NCI-H1417 (cell line): ENCODE measurements at regions not wholly inside any gene's neighbourhood (a gene's known extent, or its start where the extent isn't known, plus 50 kb on each side); places are given as distances from the start of the nearest gene placed in this dataset.

Experiments used
- DNase-seq, 3 experiments: peaks; one replicate each; lab custom pipeline; 2025; lab: John Stamatoyannopoulos, UW

DNA sequence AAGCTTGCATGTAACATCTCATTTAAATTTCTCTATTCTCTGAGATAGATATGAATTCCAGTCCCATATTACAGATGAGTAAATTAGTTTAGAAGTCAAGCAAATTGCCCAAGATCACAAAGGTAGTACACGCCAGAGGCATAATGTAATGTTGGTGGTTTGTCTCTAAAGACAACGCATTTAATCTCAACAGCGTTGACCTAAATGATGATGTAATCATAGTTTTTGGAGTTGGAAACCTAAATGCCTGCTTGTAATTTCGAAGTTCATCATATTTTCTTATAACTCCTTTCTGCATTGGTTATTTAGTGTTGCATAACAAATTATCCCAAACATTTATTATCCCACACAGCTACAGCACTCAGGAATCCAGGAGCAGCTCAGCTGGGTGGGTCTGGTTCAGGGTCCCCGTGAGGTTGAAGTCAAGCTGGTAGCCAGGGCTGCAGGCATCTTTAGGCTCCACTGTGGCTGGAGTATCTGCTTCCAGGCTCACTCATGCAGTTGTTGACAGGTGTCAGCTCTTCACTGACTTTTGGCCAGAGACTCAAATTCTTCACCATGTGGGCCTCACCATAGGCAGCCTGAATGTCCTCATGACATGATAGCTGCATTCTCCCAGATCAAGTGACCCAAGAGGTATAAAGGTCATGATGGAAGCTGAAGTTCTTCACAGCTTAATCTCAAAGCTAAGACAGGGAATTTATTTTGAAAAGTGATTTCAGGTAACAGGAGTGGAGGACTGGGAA is 122.0 kb upstream of the SPTLC3 start:
- no peak for DNase-seq

DNA sequence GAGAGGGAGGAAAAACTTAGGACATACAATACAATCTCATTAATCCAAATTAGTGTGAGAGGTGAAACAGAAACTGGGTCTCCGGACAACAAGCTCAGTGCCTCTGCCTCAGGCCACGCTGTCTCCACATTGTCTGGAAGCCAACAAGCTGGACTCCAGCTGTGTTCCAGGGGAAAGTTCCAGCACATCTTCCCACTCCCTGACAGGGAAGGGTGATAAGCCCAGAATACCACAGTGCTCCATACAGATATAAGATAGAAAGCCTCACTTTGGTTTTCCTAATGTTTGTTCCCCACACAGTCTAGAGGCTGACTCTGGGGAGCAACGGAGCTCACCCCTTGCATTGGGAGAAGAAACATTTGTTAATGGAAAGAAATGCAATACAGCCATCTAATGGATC is 117.1 kb upstream of the SPTLC3 start:
- DNase-seq: no peak

DNA sequence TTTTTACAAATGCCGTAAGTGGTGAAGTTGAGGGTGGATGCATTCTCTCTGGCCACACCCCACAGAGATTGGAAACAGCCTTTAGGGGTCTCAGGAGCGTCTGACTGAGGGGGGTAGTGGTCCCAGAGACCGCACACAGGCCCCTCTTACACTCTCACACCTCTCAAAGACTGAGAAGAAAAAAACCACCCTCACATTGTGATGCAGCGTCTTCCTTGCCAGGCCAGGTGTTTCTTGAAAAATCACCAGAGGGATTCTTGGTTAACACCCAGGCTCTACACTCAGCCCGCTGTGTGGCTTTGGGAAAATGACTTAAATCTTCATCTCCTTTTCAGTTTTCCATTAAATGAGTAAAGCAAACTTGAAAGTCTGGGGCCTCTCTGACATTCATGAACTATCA is 115.8 kb upstream of the SPTLC3 start:
- no peak for DNase-seq

DNA sequence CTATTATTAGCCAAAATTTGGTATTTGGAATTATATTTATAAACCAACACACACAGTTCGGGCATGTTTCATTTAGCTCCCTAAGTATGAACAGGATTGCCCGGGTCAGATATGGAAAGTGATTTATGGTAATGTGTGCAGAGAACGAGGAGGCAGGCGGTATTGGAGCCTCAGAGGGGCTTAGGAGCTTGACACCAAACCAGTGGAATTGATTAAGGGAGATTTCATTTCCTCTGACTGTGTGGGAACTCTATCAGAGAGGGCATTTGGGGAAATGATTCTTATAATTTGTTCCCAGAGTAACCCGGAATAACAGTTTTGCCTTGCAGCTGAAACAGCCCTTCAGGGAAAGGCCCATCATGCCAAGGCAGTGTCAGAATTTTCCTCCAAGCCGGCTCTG is 115.1 kb upstream of the SPTLC3 start:
- no peak for DNase-seq

DNA sequence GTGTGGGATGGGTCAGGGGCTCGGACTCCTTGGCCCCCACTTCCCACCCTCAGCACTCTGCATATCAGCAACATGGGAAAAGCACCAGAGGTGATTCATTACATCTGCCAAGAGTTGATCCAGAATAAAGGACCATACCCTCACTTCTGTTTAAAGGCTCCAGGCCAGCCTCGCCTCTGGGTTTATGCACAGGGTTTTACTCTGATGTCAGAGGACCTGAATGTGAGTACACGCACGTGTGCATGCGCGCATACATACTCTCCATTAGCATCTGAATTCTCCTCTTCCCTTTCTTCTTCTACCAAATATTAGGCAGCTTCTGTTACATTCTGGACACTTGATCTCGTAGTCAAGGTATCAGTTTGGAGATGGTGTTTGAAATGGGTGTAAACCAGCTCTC is 114.7 kb upstream of the SPTLC3 start:
- no peak for DNase-seq

DNA sequence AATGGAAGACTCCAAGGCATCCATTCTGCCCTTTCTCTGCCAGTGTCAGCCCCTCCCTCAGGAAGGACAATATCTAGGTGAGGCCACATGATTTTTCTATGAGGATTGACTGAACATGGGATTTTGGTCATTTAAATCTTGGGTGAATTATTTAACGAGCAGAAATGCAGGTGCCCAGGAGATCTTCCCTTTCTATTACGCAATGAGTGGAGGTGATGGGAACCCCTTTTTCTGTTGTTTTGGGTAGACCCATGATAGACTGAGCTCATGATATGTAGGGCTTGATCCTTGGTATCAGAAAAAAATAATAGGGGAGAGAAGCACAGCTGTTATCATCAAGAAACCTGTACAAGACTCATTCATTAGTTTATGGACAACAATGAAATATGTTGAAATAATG is 112.6 kb upstream of the SPTLC3 start:
- no peak for DNase-seq

DNA sequence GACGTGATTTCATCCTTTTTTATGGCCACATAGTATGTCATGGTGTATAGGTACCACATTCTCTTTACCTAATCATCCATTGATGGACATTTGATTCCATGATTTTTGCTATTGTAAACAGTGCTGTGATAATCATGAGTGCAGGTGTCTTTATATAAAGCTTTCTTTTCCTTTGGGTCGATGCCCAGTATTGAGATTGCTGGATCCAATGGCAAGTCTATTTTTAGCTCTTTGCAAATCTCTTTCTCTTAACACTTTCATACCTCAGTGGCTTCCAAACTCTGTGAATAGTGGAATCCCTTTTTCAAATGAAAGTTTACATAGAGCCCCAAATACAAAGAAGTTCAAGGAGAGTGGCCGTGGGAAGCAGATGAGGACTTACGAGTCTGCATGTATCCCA is 105.8 kb upstream of the SPTLC3 start:
- DNase-seq: no peak

DNA sequence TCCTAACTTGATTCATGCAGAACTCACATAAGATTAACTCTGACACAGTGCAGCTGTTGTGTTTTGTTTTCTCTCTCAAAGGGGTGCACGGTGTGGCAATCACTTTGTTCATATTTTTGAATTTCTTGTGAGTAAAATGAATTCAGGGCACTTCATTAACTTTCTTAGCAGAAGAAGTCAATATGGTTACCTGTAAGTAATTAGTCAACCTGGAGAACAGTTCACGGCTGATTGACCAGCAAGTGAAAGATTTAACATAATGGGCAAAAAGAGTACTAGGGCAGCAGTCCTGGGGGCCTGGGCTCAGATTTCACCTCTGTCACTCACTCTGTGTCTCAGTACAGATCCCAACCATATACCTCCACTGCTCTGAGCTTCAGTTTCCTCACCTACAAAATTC is 102.4 kb upstream of the SPTLC3 start:
- no peak for DNase-seq

DNA sequence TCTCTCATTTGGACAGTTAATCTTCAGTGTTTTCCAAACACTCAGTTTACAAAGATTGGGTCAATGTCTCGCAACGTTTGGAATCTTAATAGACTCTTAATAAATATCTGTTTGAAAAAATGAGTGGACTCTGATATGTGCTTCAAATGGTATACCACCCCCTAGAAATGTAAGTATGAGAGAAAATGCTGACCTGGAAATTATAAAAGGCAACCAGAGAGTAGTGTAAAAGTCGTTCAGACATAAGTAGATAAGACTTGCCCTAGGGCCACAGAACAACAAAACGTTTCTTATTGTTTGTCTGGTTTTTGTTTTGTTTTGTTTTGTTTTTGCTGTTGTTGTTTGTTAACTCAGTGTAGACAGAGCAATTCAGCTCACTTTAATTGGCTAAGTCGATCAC is 97.4 kb upstream of the SPTLC3 start:
- DNase-seq: no peak

DNA sequence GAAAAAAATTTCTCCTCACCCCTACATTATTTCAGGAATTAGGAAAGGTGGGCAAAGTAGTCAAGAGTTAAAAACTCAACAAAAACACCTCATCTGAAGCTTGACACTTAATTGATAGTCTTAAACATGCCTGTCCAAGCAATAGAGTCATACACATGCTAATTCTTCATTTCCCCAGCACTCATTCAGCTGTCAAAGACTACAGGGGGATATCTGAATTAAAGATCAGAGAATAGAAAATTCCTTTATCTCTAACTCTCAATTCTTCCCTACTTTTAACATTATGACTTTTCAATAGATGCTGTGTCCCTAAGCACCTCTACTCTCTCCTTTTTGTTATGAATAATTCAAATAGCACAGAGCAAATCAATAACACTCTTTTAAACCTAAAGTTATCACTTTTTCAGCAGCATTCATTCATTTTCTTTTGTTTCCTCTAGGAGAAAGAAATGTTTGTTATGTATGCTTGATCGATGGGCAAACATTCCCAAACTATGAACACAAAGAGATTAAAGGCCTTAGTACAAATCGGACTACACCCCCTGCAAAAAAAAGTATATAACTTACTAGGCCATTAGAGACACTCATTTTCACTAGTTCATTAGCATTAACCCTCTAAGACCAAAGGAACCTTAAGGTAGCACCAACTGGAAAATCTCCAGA is 94.9 kb upstream of the SPTLC3 start:
- DNase-seq: no peak

DNA sequence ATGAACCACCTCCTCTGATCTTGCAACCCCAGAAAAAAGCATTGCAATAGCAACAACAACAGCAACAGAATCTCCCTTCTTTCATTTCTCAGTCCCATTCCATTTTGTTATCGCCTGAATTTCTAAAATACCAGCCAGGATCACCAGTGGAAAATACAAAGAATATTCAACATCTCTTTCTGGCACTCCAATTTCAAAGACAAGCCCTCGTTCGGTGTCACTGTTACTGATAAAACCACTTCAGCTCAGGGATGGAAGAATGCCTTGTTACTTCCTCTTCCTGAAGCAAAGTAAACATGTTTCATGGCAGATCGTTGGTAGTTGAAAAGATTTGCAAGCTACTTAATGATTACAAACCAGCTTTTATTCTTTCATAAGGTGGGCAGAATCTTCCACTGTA is 94.0 kb upstream of the SPTLC3 start:
- peak in 2 of 3 experiments; percentile 3 to 21 for DNase-seq

DNA sequence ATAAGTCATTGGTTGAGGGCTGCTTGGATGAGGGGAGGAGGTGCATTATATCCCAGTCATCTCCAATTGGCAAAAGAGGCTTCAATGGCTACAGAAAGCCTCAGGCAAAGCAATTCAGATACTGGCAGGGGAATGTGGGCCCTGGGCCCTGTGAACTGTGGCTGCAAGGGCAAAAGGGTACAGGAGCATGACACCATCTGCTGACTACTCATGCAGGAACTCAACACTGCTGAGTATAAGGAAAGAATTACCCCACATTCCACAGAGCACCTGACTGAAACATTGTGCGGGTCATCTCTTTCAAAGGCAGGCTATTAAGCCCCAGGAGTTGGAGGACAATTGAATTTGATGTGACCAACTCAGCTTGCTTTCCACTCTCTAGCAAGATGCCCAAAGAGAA is 92.1 kb upstream of the SPTLC3 start:
- DNase-seq: no peak

DNA sequence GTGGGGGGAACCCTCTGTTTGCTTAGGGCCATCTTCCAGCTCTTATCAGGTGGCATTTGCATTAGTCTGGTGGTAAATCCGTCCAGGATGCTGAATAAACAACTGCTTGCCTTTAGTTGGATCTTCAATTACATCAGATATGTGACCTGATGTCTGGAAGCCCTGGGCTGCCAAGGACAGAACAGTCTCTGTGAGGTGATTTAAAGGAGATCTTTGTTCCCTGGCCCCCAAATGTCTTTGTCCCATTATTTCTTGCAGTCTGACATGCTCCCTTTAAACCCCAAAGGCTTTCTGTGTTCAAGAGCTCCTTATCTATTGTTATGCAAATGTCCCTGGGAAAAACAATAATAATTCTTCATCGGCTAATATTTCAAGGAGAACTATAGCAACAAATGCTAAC is 84.6 kb upstream of the SPTLC3 start:
- DNase-seq: peak in 2 of 3 experiments; percentile 9 to 59

DNA sequence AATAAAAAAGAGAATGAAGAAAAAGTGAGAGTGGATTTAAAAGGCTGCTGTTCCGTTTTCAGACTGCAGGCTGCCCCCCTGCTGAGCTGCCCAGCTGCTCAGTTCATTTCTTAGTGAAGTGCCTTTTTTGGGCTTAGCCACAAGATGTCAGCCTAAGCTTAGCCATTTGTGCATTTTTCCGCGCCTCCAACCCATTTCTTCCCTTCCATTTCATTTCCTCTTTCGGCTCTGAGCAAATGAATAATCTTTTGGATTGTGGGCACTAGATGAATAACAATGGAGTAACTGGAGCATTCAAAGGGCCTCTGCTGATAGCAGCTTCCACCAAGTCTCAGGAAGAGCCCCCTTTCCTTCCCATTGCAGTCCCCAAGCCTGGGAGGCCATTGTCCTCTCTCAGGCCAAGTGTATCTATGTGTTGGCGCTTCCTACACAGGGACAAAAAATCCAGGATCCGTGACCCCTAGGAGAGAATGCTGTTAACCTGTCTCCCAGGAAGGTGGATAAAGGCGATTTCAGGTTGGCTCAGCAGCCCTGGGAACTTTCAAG is 83.5 kb upstream of the SPTLC3 start:
- DNase-seq: peak; percentile 67 to 92 (median 70)

DNA sequence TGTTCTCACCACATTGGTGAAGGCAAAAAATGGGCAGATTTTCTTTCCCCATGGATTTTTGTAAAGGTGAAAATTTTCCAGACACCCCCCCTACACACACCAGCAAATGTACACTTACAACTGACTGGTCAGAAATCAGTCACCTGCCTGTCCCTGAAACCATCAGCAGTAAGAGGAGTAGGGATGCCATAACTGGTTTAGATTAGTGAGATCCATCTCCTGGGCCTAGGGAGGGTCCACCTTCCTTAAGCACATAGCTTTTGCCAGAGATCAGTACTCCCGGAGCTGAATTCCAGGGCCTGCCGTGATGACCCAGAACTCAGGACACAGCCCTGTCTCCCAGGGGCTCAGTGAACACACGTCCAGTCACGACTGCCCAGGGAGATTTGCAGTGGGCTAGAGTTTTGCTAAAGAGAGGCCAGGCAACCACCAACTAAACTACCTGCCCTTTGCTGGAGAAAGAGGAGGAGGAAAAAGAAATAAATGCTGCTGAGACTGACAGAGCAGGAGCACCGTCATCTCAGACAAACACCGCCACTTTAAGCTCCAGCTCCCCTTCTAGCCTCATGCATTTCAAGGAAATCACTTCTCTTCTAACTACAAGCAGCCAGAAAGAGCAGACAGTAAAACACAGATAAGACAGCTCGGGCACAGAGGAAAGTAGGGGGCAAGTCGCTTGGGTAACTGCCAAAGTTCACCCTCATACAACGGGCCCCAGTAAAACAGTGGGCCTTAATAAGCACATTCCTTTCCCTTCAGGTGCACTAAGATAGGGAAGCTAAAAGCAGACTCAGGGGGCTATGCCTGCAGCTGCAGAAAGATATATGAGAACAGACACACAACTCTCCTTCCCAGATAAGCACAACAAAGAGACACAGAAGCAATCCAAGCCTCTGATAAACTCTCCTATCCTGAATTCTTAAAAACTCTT is 82.6 kb upstream of the SPTLC3 start:
- DNase-seq: no peak

DNA sequence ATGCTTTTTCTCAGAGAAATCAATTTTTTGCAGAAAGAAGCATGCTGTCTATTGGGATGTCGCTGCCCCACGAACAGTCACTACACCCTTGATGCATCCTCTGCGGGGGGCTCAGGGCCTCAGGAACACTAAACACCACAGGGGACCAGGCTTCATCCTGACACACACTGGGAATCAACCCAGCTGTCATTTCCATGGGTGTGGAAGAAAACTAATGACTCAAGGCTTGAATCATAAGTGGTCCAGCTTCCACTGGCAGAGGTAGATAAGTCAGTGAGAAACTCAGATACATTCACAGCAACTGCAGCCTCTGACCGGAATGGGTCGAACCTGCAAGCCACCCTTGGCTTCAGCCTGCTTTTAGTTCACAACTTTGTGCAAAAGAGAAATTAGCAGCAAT is 81.3 kb upstream of the SPTLC3 start:
- DNase-seq: peak in 1 of 3 experiments; percentile 20

DNA sequence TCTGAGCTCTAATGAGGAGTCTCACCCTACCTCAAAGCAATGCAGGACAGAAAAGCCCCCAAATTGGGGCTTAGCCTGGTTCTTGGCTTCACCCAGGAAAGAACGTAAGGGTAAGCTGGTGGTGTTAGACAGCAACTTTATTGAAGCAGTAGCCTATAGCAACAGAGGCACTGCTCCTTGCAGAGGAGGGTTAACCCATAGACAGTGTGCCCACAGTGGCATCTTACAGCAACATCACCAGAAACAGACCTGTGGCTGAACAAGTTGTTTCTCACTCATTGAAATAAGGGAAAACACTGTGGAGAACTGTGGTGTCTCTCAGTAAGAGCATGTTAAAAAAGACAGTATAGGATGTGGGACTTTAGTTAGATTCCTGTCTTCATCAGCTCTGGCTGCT is 80.4 kb upstream of the SPTLC3 start:
- no peak for DNase-seq

DNA sequence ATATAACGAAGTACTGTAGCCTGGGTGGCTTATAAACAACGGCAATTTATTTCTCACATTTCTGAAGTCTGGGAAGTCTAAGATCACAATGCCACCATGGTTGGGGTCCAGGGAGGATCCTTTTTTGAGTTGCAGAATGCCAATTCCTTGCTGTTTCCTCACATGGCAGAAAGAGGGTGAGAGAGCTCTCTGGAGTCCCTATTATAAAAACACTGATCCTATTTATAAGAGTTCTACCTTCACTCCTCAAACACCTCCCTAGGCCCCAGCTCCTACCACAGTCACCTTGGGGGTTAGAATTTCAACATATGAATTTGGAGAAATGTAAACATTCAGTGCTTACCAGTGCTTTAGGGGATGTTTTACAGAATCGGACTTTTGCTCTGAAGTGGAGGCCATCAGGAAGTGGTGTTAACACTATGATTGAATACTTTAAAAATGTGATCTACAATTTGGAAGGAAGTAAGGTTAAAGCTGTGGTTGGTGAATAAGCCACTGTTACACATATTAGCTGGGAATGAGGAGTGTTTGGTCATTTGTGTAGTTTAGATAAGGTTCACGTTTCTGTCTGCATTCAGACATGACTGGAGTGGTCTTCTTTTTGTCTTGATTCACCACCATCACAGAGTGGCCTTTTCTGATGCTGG is 79.9 kb upstream of the SPTLC3 start:
- DNase-seq: no peak

DNA sequence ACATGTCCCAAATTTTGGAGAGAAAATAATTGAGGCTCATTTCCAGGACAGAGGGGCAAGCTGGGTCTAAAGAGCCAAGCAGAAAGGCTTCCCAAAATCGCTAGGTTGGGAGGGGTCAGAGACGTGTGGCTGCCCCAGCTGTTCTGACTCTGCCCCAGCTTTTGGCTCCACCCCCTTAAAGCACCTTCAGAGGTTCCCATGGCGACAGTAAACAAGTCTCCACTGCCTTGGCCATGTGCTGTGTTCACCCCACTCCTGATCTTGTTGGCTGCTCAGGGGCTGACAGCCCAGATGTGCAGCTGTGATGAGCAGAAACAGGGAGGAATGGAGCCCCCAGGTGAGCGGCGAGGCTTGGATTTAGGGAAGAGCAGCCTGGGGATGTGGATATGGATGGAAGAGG is 72.8 kb upstream of the SPTLC3 start:
- DNase-seq: peak in 2 of 3 experiments; percentile 21 to 53

DNA sequence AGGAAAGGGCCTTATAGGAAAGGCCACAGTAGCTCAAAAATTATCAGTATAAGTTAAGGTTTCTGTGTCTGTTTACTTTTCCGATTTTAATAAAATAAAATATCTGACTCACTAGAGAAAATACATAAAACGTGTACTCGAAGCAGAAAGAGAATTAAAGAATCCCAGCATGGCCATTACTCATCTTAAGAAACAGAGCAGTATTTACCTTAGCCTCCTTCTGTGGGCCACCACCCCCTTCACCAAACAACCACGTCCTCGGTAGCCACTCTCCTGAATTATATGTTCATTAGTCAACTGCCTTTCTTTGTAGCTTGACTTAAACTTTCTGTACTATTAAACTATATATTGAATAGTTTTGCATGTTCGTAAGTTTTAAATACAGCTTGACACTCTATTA is 72.2 kb upstream of the SPTLC3 start:
- no peak for DNase-seq

DNA sequence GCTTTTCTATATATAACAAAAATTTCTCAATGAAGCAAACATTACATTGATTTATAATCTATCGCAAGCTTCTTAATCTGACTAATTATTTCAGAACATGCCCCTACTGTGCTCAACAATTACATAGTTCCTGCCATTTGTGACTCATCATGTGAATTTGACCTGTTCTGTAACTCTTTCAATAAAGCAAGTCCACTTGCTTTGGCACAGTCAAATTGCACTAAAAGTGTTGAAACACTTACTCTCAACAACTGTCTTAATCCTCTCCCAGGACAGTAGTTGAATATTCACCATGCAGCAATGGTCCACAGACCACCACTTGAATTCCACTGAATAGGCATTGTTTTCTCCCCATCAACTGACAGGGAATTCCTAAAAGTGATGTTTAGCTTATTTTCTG is 67.7 kb upstream of the SPTLC3 start:
- no peak for DNase-seq

DNA sequence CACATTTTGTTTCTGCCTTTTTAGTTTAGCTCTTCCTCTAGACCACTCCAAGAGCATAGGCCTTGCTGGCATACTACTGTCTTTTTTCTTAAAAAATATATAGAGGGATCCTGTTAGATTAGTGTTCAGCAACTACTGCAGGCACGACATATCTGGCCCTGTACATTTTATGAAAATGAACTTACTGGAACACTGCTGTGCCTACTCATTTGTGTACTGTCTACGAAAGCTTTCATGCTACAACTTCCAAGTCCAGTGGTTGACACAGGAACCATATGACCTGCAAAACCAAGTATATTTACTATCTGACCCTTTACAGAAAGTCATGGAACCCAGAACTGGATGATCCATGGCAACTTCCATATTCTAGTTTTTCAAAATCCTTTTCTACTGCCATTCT is 66.6 kb upstream of the SPTLC3 start:
- DNase-seq: no peak
